Liver (tissue), 8 donors: ENCODE measurements at regions not wholly inside any gene's neighbourhood (a gene's known extent, or its start where the extent isn't known, plus 50 kb on each side); places are given as distances from the start of the nearest gene placed in this dataset.

Experiments
- DNase-seq: peaks from one replicate; pipeline ENCODE4 v3.0.0-alpha.2; 2017; ENCODE audit warnings: low spot score
- H3K27ac ChIP-seq, 2 donors: one replicate each; pipeline ENCODE4 v1.7.0; 2013; ENCODE audit warnings: inconsistent platforms in 2 of 2, low read length in 2 of 2, control low read depth in 1 of 2, low read depth in 1 of 2, mild to moderate bottlenecking in 1 of 2
- H3K27me3 ChIP-seq, 4 donors: one replicate each; pipeline versions ENCODE4 v1.6.1 to v1.7.0; 2013; ENCODE audit warnings: low read length in 3 of 4, inconsistent platforms in 1 of 4, mild to moderate bottlenecking in 1 of 4, moderate library complexity in 1 of 4; ENCODE audit not compliant: control insufficient read depth in 4 of 4, insufficient read depth in 4 of 4
- H3K36me3 ChIP-seq, 4 donors: one replicate each; pipeline versions ENCODE4 v1.6.1 to v1.7.0; 2013; ENCODE audit warnings: low read length in 3 of 4, mild to moderate bottlenecking in 3 of 4, low read depth in 1 of 4, moderate library complexity in 1 of 4; ENCODE audit not compliant: control insufficient read depth in 4 of 4, insufficient read depth in 3 of 4
- H3K4me1 ChIP-seq, 4 donors: one replicate each; pipeline versions ENCODE4 v1.6.1 to v1.7.0; 2013; ENCODE audit warnings: low read length in 3 of 4, mild to moderate bottlenecking in 3 of 4, moderate library complexity in 1 of 4; ENCODE audit not compliant: control insufficient read depth in 4 of 4, insufficient read depth in 4 of 4
- H3K4me3 ChIP-seq, 3 donors: one replicate each; pipeline versions ENCODE4 v1.6.1 to v1.7.0; 2013; ENCODE audit warnings: low read length in 3 of 3, control low read depth in 1 of 3, low read depth in 1 of 3, mild to moderate bottlenecking in 1 of 3
- H3K9ac ChIP-seq, 2 donors: one replicate each; pipeline ENCODE4 v1.7.0; 2013; ENCODE audit warnings: low read length in 2 of 2, mild to moderate bottlenecking in 2 of 2, moderate library complexity in 2 of 2, control low read depth in 1 of 2, low read depth in 1 of 2
- H3K9me3 ChIP-seq, 4 donors: one replicate each; pipeline versions ENCODE4 v1.6.1 to v1.7.0; 2013; ENCODE audit warnings: low read length in 3 of 4; ENCODE audit not compliant: control insufficient read depth in 4 of 4
- EGR1 ChIP-seq, 2 donors: IDR thresholded peaks; 2 replicates each; pipeline ENCODE4 v1.6.1; 2016 to 2018; ENCODE audit warnings: antibody characterized with exemption in 2 of 2, low read depth in 2 of 2
- FOXA2 ChIP-seq: IDR thresholded peaks from 2 replicates; pipeline ENCODE4 v1.6.1; 2016; ENCODE audit warnings: antibody characterized with exemption
- GABPA ChIP-seq, 2 donors: IDR thresholded peaks in 1 of 2; conservative IDR thresholded peaks in 1 of 2; 2 replicates each; pipeline ENCODE4 v1.6.1; 2016; ENCODE audit warnings: antibody characterized with exemption in 2 of 2, mild to moderate bottlenecking in 1 of 2, moderate library complexity in 1 of 2
- HNF4A ChIP-seq, 2 donors: conservative IDR thresholded peaks; 2 replicates each; pipeline ENCODE4 v1.6.1; 2016; ENCODE audit warnings: antibody characterized with exemption in 2 of 2, mild to moderate bottlenecking in 2 of 2
- HNF4G ChIP-seq: IDR thresholded peaks from 2 replicates; pipeline ENCODE4 v1.6.1; 2016; ENCODE audit warnings: antibody characterized with exemption
- JUND ChIP-seq, 2 donors: IDR thresholded peaks; 2 replicates each; pipeline ENCODE4 v1.6.1; 2016; ENCODE audit warnings: antibody characterized with exemption in 2 of 2
- NR2F2 ChIP-seq: IDR thresholded peaks from 2 replicates; pipeline ENCODE4 v1.6.1; 2016; ENCODE audit warnings: antibody characterized with exemption
- RAD21 ChIP-seq, 2 donors: IDR thresholded peaks; 2 replicates each; pipeline ENCODE4 v1.6.1; 2016; ENCODE audit warnings: antibody characterized with exemption in 2 of 2, mild to moderate bottlenecking in 2 of 2
- SP1 ChIP-seq: IDR thresholded peaks from 2 replicates; pipeline ENCODE4 v1.6.1; 2018; ENCODE audit warnings: antibody characterized with exemption, mild to moderate bottlenecking
- TAF1 ChIP-seq: conservative IDR thresholded peaks from 2 replicates; pipeline ENCODE4 v1.6.1; 2016; ENCODE audit warnings: antibody characterized with exemption, mild to moderate bottlenecking
- YY1 ChIP-seq: IDR thresholded peaks from 2 replicates; pipeline ENCODE4 v1.6.1; 2016; ENCODE audit warnings: antibody characterized with exemption, mild to moderate bottlenecking
- WGBS: extraction: QIAGEN DNeasy Blood & Tissue Kit; methylation state at CpG from one replicate; pipeline ENCODE4 v1.1.7; 2013; 5-methylcytosine and 5-hydroxymethylcytosine counted together
- TF ChIP-seq, protein P1 (sequence below): IDR thresholded peaks from 2 replicates; pipeline ENCODE4 v1.6.1; 2016; ENCODE audit warnings: antibody characterized with exemption
- TF ChIP-seq, protein P2 (sequence below): IDR thresholded peaks from 2 replicates; pipeline ENCODE4 v1.6.1; 2016; ENCODE audit warnings: antibody characterized with exemption
- TF ChIP-seq, protein P3 (sequence below): IDR thresholded peaks from 2 replicates; pipeline ENCODE4 v1.6.1; 2016; ENCODE audit warnings: antibody characterized with exemption
- TF ChIP-seq, protein P4 (sequence below): fragments of 150-350 bp; IDR thresholded peaks from 2 replicates; pipeline ENCODE4 v1.5.1; 2017; ENCODE audit warnings: improper control_type of control experiment, low read depth, low read length; ENCODE audit not compliant: missing input control
- donor health status: healthy.
- donor health status: healthy.
- donor health status: healthy.
- donor health status: healthy.
- donor health status: healthy.

GRCh38 chr2:123153041-123153440, 872.0 kb upstream of the CNTNAP5 start:
- Histone ChIP-seq H3K9me3 (peaks cover 0 to 2% (median 0%) of the 10 kb centered on the region in 4 donors), H3K27me3 (no peaks in the 10 kb centered on the region), H3K27ac (no peak overlapping the region), H3K4me3 (no peak overlapping the region), H3K36me3 (no peaks in the 10 kb centered on the region), H3K9ac (no peak overlapping the region), H3K4me1 (no peaks in the 10 kb centered on the region)
- WGBS: 46% methylated on average over 1 of the region's 1 CpG
- no peak for DNase-seq
- TF ChIP-seq, protein P1, sequence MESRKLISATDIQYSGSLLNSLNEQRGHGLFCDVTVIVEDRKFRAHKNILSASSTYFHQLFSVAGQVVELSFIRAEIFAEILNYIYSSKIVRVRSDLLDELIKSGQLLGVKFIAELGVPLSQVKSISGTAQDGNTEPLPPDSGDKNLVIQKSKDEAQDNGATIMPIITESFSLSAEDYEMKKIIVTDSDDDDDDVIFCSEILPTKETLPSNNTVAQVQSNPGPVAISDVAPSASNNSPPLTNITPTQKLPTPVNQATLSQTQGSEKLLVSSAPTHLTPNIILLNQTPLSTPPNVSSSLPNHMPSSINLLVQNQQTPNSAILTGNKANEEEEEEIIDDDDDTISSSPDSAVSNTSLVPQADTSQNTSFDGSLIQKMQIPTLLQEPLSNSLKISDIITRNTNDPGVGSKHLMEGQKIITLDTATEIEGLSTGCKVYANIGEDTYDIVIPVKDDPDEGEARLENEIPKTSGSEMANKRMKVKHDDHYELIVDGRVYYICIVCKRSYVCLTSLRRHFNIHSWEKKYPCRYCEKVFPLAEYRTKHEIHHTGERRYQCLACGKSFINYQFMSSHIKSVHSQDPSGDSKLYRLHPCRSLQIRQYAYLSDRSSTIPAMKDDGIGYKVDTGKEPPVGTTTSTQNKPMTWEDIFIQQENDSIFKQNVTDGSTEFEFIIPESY: no peak
- no peak for TF ChIP-seq YY1
- no peak for TF ChIP-seq HNF4A (conservative IDR thresholded peaks at IDR 0.05)
- no peak for TF ChIP-seq SP1
- no peak for TF ChIP-seq RAD21 (IDR thresholded peaks at IDR 0.05)

DNA sequence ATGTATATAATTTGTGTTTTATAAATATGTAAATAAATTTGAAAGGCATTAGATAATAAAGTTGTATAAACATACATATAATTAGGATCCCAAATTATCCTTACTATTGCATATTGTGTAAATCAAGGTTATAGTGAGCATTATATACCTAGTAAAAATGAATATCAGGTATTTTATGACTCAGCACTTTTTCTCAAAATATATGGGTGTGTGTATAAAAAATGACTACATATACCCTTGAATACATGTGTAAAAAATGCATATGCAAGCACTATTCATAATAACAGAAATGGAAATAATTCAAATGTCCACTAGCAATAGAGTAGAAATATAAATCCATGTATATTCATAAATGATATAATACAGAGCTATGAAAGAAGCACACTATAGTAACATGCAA, 870.9 kb upstream of the CNTNAP5 start:
- no peak overlapping the region for H3K4me3 ChIP-seq

More for the DNA sequence above, 870.9 kb upstream of the CNTNAP5 start:
- no peaks in the 10 kb centered on the region for H3K36me3 ChIP-seq
- H3K9ac ChIP-seq: no peak overlapping the region
- no peaks in the 10 kb centered on the region for H3K4me1 ChIP-seq
- DNase-seq: no peak
- no peaks in the 10 kb centered on the region for H3K27me3 ChIP-seq
- TF ChIP-seq JUND (IDR thresholded peaks at IDR 0.05) (no peak), NR2F2 (no peak), HNF4G (no peak), GABPA (IDR thresholded peaks at IDR 0.05 in 1 of 2, conservative IDR thresholded peaks at IDR 0.05 in 1 of 2) (no peak), TAF1 (no peak), YY1 (no peak), RAD21 (IDR thresholded peaks at IDR 0.05) (no peak), SP1 (no peak), EGR1 (IDR thresholded peaks at IDR 0.05; ENCODE audit: low read depth in 2 of 2) (no peak), FOXA2 (no peak), HNF4A (conservative IDR thresholded peaks at IDR 0.05) (no peak)
- TF ChIP-seq, protein P2, sequence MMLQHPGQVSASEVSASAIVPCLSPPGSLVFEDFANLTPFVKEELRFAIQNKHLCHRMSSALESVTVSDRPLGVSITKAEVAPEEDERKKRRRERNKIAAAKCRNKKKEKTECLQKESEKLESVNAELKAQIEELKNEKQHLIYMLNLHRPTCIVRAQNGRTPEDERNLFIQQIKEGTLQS: no peak
- TF ChIP-seq, protein P3, sequence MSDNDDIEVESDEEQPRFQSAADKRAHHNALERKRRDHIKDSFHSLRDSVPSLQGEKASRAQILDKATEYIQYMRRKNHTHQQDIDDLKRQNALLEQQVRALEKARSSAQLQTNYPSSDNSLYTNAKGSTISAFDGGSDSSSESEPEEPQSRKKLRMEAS: no peak
- TF ChIP-seq, protein P4, sequence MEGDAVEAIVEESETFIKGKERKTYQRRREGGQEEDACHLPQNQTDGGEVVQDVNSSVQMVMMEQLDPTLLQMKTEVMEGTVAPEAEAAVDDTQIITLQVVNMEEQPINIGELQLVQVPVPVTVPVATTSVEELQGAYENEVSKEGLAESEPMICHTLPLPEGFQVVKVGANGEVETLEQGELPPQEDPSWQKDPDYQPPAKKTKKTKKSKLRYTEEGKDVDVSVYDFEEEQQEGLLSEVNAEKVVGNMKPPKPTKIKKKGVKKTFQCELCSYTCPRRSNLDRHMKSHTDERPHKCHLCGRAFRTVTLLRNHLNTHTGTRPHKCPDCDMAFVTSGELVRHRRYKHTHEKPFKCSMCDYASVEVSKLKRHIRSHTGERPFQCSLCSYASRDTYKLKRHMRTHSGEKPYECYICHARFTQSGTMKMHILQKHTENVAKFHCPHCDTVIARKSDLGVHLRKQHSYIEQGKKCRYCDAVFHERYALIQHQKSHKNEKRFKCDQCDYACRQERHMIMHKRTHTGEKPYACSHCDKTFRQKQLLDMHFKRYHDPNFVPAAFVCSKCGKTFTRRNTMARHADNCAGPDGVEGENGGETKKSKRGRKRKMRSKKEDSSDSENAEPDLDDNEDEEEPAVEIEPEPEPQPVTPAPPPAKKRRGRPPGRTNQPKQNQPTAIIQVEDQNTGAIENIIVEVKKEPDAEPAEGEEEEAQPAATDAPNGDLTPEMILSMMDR: no peak
- TF ChIP-seq, protein P1: no peak
- H3K9me3 ChIP-seq: peaks cover 0 to 2% (median 0%) of the 10 kb centered on the region in 4 donors
- H3K27ac ChIP-seq: no peak overlapping the region
